ENCODE measurements at regions not wholly inside any gene's neighbourhood (a gene's known extent, or its start where the extent isn't known, plus 50 kb on each side); places are given as distances from the start of the nearest gene placed in this dataset.

- no peak for TF ChIP-seq ZNF512 (CRISPR knock-in tag; IDR thresholded peaks at IDR 0.05; ENCODE audit: borderline replicate concordance)
- no peak for TF ChIP-seq SOX15 (CRISPR knock-in tag; IDR thresholded peaks at IDR 0.05)
- TF ChIP-seq NFYB (CRISPR knock-in tag; conservative IDR thresholded peaks at IDR 0.05; ENCODE audit: low read depth), result no peak
- no peak for TF ChIP-seq SMAD4 (CRISPR knock-in tag; IDR thresholded peaks at IDR 0.05)
- TF ChIP-seq RELA (CRISPR knock-in tag; IDR thresholded peaks at IDR 0.05; ENCODE audit: borderline replicate concordance), result no peak
- no peak for TF ChIP-seq CBFB (CRISPR knock-in tag; IDR thresholded peaks at IDR 0.05; ENCODE audit: low read depth)
- no peak for TF ChIP-seq EMX1 (CRISPR knock-in tag; IDR thresholded peaks at IDR 0.05)
- no peak for TF ChIP-seq MXD4 (CRISPR knock-in tag; IDR thresholded peaks at IDR 0.05; ENCODE audit: borderline replicate concordance)
- no peak for TF ChIP-seq SP1 (CRISPR knock-in tag; conservative IDR thresholded peaks at IDR 0.05)
Measured at GRCh38 chr20:11090751-11091150, 417.0 kb upstream of the JAG1 start (continued).

- TF ChIP-seq E2F4 (CRISPR knock-in tag; IDR thresholded peaks at IDR 0.05; ENCODE audit: borderline replicate concordance, low read depth) (no peak), ZSCAN18 (CRISPR knock-in tag; IDR thresholded peaks at IDR 0.05) (no peak), FOXK1 (CRISPR knock-in tag; IDR thresholded peaks at IDR 0.05) (no peak), ERG (CRISPR knock-in tag; IDR thresholded peaks at IDR 0.05) (no peak), JUN (CRISPR knock-in tag; IDR thresholded peaks at IDR 0.05) (no peak), CDX4 (CRISPR knock-in tag; IDR thresholded peaks at IDR 0.05; ENCODE audit: borderline replicate concordance) (no peak), ATF2 (CRISPR knock-in tag; IDR thresholded peaks at IDR 0.05; ENCODE audit: borderline replicate concordance, low read depth) (no peak), PRRX2 (CRISPR knock-in tag; IDR thresholded peaks at IDR 0.05) (no peak), HMGXB4 (CRISPR knock-in tag; IDR thresholded peaks at IDR 0.05) (no peak), TCF7 (CRISPR knock-in tag; IDR thresholded peaks at IDR 0.05; ENCODE audit: low read depth) (no peak), TP53 (CRISPR knock-in tag; IDR thresholded peaks at IDR 0.05) (no peak), FOXJ3 (CRISPR knock-in tag; IDR thresholded peaks at IDR 0.05; ENCODE audit: borderline replicate concordance) (no peak), IRF2 (CRISPR knock-in tag; IDR thresholded peaks at IDR 0.05; ENCODE audit: borderline replicate concordance, low read depth) (no peak), ZNF423 (CRISPR knock-in tag; IDR thresholded peaks at IDR 0.05) (no peak), STAT6 (CRISPR knock-in tag; conservative IDR thresholded peaks at IDR 0.05; ENCODE audit: low read depth) (no peak), JAZF1 (CRISPR knock-in tag; IDR thresholded peaks at IDR 0.05) (no peak), ZNF317 (CRISPR knock-in tag; IDR thresholded peaks at IDR 0.05; ENCODE audit: borderline replicate concordance, low read depth) (no peak)
- no peaks in the 10 kb centered on the region; the same call in 1 of the 2 replicates for H3K27me3 Mint-ChIP-seq (ENCODE audit: low read depth)
- peaks cover 10% of the 10 kb centered on the region for H3K4me1 Mint-ChIP-seq
- no peak for ATAC-seq
- peaks cover 7% of the 10 kb centered on the region for H3K9me3 Mint-ChIP-seq
- DNase-seq (ENCODE audit: low spot score), result no peak
- no peaks in the 10 kb centered on the region for H3K36me3 Mint-ChIP-seq
- H3K4me3 Mint-ChIP-seq, result no peak overlapping the region
- ChIA-PET CTCF (interaction anchor here (0.7 kb wide), 1 partner anchor 687 kb away, joined by 3 read pairs; no protein-coding TSS in a partner anchor), POLR2A (no interaction called here)
- H3K27ac Mint-ChIP-seq, result no peak overlapping the region
Measured at GRCh38 chr20:11091511-11091910, 417.7 kb upstream of the JAG1 start.
